ENCODE measurements at regions not wholly inside any gene's neighbourhood (a gene's known extent, or its start where the extent isn't known, plus 50 kb on each side); places are given as distances from the start of the nearest gene placed in this dataset.

DNA sequence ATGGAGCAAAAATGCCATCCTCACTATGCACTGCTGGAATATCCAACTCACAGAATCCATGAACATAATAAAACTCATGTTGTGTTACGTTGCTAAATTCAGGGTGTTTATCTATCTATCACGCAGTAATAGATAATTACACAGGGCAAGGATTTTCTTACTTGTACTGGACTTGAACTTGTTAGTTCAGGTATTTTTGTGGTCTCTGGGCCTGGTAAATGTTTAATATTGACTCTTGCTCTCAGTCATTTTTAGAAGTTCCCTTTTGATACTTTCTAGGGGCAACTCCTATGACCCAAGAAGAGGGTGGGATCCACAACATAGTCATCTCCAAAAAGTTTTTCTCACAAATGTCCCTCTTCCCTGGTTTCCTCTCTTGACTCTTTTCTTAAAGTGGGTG lies 522.4 kb upstream of the IGFBP7 start:
- Histone ChIP-seq H3K36me3 (ENCODE audit: insufficient read depth) (no peaks in the 10 kb centered on the region), H3K4me1 (ENCODE audit: insufficient read depth) (no peaks in the 10 kb centered on the region), H3K27me3 (ENCODE audit: insufficient read depth) (no peaks in the 10 kb centered on the region), H3K4me2 (no peak overlapping the region), H3K9me2 (ENCODE audit: insufficient read depth) (no peaks in the 10 kb centered on the region), H3K27ac (ENCODE audit: low read depth) (no peak overlapping the region), H2AFZ (no peak overlapping the region), H3K4me3 (no peak overlapping the region), H3K79me2 (replicated peaks; ENCODE audit: insufficient read depth) (no peaks in the 10 kb centered on the region), H3F3A (replicated peaks; ENCODE audit: low read depth) (no peaks in the 10 kb centered on the region), H4K20me1 (replicated peaks; ENCODE audit: insufficient read depth) (no peaks in the 10 kb centered on the region)
- peaks cover 3% of the 10 kb centered on the region; the same call in 2 of the 3 replicates for H3K9me3 Mint-ChIP-seq
- ATAC-seq (no peak), DNase-seq (ENCODE audit: low spot score) (no peak)
- H3K27me3 Mint-ChIP-seq (ENCODE audit: insufficient read depth, low read depth, poor library complexity): no peaks in the 10 kb centered on the region
- no peak overlapping the region for H3K4me3 Mint-ChIP-seq
- H3K27ac Mint-ChIP-seq: no peak overlapping the region
- H3K4me1 Mint-ChIP-seq: no peaks in the 10 kb centered on the region
- no peaks in the 10 kb centered on the region for H3K36me3 Mint-ChIP-seq (ENCODE audit: low read depth)
- TF ChIP-seq, protein P1, sequence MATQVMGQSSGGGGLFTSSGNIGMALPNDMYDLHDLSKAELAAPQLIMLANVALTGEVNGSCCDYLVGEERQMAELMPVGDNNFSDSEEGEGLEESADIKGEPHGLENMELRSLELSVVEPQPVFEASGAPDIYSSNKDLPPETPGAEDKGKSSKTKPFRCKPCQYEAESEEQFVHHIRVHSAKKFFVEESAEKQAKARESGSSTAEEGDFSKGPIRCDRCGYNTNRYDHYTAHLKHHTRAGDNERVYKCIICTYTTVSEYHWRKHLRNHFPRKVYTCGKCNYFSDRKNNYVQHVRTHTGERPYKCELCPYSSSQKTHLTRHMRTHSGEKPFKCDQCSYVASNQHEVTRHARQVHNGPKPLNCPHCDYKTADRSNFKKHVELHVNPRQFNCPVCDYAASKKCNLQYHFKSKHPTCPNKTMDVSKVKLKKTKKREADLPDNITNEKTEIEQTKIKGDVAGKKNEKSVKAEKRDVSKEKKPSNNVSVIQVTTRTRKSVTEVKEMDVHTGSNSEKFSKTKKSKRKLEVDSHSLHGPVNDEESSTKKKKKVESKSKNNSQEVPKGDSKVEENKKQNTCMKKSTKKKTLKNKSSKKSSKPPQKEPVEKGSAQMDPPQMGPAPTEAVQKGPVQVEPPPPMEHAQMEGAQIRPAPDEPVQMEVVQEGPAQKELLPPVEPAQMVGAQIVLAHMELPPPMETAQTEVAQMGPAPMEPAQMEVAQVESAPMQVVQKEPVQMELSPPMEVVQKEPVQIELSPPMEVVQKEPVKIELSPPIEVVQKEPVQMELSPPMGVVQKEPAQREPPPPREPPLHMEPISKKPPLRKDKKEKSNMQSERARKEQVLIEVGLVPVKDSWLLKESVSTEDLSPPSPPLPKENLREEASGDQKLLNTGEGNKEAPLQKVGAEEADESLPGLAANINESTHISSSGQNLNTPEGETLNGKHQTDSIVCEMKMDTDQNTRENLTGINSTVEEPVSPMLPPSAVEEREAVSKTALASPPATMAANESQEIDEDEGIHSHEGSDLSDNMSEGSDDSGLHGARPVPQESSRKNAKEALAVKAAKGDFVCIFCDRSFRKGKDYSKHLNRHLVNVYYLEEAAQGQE (IDR thresholded peaks at IDR 0.05; ENCODE audit: unreplicated experiment): no peak
- TF ChIP-seq STAT1 (IDR thresholded peaks at IDR 0.05; ENCODE audit: unreplicated experiment) (no peak), JUNB (IDR thresholded peaks at IDR 0.05; ENCODE audit: unreplicated experiment) (no peak), ZNF331 (CRISPR knock-in tag; IDR thresholded peaks at IDR 0.05; ENCODE audit: low read depth) (no peak), CREB1 (CRISPR knock-in tag; IDR thresholded peaks at IDR 0.05; ENCODE audit: low read depth) (no peak), EZH2phosphoT487 (IDR thresholded peaks at IDR 0.05; ENCODE audit: unreplicated experiment) (no peak), POLR2AphosphoS5 (IDR thresholded peaks at IDR 0.05; ENCODE audit: low read depth) (no peak), EZH2 (IDR thresholded peaks at IDR 0.05; ENCODE audit: low read depth, unreplicated experiment) (no peak)
- TF ChIP-seq, protein P2, sequence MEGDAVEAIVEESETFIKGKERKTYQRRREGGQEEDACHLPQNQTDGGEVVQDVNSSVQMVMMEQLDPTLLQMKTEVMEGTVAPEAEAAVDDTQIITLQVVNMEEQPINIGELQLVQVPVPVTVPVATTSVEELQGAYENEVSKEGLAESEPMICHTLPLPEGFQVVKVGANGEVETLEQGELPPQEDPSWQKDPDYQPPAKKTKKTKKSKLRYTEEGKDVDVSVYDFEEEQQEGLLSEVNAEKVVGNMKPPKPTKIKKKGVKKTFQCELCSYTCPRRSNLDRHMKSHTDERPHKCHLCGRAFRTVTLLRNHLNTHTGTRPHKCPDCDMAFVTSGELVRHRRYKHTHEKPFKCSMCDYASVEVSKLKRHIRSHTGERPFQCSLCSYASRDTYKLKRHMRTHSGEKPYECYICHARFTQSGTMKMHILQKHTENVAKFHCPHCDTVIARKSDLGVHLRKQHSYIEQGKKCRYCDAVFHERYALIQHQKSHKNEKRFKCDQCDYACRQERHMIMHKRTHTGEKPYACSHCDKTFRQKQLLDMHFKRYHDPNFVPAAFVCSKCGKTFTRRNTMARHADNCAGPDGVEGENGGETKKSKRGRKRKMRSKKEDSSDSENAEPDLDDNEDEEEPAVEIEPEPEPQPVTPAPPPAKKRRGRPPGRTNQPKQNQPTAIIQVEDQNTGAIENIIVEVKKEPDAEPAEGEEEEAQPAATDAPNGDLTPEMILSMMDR (conservative IDR thresholded peaks at IDR 0.05; ENCODE audit: low read depth in 2 of 2): no peak
- TF ChIP-seq, protein P3, sequence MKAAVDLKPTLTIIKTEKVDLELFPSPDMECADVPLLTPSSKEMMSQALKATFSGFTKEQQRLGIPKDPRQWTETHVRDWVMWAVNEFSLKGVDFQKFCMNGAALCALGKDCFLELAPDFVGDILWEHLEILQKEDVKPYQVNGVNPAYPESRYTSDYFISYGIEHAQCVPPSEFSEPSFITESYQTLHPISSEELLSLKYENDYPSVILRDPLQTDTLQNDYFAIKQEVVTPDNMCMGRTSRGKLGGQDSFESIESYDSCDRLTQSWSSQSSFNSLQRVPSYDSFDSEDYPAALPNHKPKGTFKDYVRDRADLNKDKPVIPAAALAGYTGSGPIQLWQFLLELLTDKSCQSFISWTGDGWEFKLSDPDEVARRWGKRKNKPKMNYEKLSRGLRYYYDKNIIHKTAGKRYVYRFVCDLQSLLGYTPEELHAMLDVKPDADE (IDR thresholded peaks at IDR 0.05): no peak
- TF ChIP-seq, protein P4, sequence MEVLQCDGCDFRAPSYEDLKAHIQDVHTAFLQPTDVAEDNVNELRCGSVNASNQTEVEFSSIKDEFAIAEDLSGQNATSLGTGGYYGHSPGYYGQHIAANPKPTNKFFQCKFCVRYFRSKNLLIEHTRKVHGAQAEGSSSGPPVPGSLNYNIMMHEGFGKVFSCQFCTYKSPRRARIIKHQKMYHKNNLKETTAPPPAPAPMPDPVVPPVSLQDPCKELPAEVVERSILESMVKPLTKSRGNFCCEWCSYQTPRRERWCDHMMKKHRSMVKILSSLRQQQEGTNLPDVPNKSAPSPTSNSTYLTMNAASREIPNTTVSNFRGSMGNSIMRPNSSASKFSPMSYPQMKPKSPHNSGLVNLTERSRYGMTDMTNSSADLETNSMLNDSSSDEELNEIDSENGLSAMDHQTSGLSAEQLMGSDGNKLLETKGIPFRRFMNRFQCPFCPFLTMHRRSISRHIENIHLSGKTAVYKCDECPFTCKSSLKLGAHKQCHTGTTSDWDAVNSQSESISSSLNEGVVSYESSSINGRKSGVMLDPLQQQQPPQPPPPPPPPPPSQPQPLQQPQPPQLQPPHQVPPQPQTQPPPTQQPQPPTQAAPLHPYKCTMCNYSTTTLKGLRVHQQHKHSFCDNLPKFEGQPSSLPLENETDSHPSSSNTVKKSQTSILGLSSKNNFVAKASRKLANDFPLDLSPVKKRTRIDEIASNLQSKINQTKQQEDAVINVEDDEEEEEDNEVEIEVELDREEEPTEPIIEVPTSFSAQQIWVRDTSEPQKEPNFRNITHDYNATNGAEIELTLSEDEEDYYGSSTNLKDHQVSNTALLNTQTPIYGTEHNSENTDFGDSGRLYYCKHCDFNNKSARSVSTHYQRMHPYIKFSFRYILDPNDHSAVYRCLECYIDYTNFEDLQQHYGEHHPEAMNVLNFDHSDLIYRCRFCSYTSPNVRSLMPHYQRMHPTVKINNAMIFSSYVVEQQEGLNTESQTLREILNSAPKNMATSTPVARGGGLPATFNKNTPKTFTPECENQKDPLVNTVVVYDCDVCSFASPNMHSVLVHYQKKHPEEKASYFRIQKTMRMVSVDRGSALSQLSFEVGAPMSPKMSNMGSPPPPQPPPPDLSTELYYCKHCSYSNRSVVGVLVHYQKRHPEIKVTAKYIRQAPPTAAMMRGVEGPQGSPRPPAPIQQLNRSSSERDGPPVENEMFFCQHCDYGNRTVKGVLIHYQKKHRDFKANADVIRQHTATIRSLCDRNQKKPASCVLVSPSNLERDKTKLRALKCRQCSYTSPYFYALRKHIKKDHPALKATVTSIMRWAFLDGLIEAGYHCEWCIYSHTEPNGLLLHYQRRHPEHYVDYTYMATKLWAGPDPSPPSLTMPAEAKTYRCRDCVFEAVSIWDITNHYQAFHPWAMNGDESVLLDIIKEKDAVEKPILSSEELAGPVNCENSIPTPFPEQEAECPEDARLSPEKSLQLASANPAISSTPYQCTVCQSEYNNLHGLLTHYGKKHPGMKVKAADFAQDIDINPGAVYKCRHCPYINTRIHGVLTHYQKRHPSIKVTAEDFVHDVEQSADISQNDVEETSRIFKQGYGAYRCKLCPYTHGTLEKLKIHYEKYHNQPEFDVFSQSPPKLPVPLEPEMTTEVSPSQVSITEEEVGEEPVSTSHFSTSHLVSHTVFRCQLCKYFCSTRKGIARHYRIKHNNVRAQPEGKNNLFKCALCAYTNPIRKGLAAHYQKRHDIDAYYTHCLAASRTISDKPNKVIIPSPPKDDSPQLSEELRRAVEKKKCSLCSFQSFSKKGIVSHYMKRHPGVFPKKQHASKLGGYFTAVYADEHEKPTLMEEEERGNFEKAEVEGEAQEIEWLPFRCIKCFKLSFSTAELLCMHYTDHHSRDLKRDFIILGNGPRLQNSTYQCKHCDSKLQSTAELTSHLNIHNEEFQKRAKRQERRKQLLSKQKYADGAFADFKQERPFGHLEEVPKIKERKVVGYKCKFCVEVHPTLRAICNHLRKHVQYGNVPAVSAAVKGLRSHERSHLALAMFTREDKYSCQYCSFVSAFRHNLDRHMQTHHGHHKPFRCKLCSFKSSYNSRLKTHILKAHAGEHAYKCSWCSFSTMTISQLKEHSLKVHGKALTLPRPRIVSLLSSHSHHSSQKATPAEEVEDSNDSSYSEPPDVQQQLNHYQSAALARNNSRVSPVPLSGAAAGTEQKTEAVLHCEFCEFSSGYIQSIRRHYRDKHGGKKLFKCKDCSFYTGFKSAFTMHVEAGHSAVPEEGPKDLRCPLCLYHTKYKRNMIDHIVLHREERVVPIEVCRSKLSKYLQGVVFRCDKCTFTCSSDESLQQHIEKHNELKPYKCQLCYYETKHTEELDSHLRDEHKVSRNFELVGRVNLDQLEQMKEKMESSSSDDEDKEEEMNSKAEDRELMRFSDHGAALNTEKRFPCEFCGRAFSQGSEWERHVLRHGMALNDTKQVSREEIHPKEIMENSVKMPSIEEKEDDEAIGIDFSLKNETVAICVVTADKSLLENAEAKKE (CRISPR knock-in tag; IDR thresholded peaks at IDR 0.05): no peak

All from GM23338 (cell line).